ENCODE measurements at regions not wholly inside any gene's neighbourhood (a gene's known extent, or its start where the extent isn't known, plus 50 kb on each side); places are given as distances from the start of the nearest gene placed in this dataset.

DNA sequence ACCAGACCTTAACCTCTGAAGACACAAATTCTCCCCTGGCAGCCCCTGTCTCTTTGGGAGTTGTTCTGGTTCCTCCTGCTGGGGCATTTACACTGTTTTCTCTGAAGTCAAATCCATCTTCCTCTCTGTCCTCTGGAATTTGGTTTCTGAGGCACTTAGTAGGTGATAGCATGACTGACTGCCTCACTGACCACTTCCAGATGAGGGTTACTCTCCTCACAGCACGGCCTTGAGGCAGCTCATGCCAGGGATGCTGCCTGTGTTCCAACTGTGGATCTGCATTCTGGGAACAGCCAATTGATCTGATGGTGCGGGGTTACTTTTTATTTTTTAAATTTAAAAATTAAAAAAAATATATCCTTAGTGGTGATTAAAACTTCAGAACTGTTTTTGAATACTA lies 140.9 kb upstream of the ROPN1 start:
- TF ChIP-seq, protein P1, sequence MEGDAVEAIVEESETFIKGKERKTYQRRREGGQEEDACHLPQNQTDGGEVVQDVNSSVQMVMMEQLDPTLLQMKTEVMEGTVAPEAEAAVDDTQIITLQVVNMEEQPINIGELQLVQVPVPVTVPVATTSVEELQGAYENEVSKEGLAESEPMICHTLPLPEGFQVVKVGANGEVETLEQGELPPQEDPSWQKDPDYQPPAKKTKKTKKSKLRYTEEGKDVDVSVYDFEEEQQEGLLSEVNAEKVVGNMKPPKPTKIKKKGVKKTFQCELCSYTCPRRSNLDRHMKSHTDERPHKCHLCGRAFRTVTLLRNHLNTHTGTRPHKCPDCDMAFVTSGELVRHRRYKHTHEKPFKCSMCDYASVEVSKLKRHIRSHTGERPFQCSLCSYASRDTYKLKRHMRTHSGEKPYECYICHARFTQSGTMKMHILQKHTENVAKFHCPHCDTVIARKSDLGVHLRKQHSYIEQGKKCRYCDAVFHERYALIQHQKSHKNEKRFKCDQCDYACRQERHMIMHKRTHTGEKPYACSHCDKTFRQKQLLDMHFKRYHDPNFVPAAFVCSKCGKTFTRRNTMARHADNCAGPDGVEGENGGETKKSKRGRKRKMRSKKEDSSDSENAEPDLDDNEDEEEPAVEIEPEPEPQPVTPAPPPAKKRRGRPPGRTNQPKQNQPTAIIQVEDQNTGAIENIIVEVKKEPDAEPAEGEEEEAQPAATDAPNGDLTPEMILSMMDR (conservative IDR thresholded peaks at IDR 0.05): no peak
- TF ChIP-seq EZH2 (IDR thresholded peaks at IDR 0.05; ENCODE audit: low read depth): no peak
